HepG2 (cell line): ENCODE measurements at regions not wholly inside any gene's neighbourhood (a gene's known extent, or its start where the extent isn't known, plus 50 kb on each side); places are given as distances from the start of the nearest gene placed in this dataset.

ENCODE experiments used
- KDM3A ChIP-seq: IDR thresholded peaks from 2 replicates; pipeline ENCODE4 v1.6.1; 2018; ENCODE audit warnings: low read depth, missing compliant biosample characterization
- SCMH1 ChIP-seq: sonication (generic); formaldehyde crosslinking; IDR thresholded peaks from 2 replicates; pipeline ENCODE4 v1.9.0; 2021; ENCODE audit warnings: missing genetic modification reagents, mild to moderate bottlenecking, borderline replicate concordance
- TCF7 ChIP-seq: sonication (generic); IDR thresholded peaks from 2 replicates; pipeline ENCODE4 v1.6.1; 2016; ENCODE audit warnings: antibody characterized with exemption, low read depth

DNA sequence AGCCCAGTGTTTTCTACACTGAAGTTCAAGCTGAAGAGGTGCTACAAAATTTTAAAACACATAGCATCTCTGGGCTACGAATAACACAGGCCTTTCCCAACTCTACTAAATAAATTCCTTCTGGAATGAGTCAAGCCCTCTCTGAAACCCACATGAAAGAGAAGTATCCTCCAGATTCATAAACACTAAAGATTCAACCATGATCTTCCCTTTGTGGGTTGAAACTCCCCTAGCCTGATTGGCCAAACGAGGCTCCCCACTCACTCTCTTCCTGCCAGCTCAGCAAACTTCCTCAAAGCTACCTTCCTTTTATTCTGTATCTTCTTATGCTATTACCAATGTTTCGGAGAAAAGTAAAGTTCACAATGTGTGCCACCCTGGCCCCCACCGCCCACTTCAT, 95.4 kb downstream of the NKX6-1 start:
- TF ChIP-seq SCMH1 (CRISPR knock-in tag) = no peak
- no peak for TF ChIP-seq KDM3A (CRISPR knock-in tag)
- TF ChIP-seq TCF7 = no peak
